HepG2 (cell line): ENCODE measurements at regions not wholly inside any gene's neighbourhood (a gene's known extent, or its start where the extent isn't known, plus 50 kb on each side); places are given as distances from the start of the nearest gene placed in this dataset.

Experiments
- ATAC-seq: fragments of 200-7000 bp; cut with Tn5 transposase; 3 replicates; pipeline ENCODE4 v1.9.1; 2020; ENCODE audit warnings: mild to moderate bottlenecking, moderate library complexity
- BruUV-seq: library from RNA; stranded (reverse); fragments of 400-500 nt; replicated peaks from 2 replicates; lab custom pipeline; 2021; lab: Mats Ljungman, UMichigan
- CTCF ChIA-PET: fragments of 300-600 bp; formaldehyde crosslinking; extraction: SDS; loops from one replicate; lab custom pipeline; 2021; ENCODE audit warnings: low total read pairs, inconsistent platforms, low intra/inter-chr PET ratio; lab: Yijun Ruan, JAX
- POLR2A ChIA-PET: fragments of 350-600 bp; sonication (Branson Sonifier 250); formaldehyde crosslinking; loops from one replicate; lab custom pipeline; 2020; ENCODE audit warnings: antibody characterized with exemption, inconsistent platforms; lab: Yijun Ruan, JAX
- DNase-seq: peaks from one replicate; pipeline ENCODE4 v3.0.0-alpha.2; 2015; ENCODE audit warnings: low spot score
- FAIRE-seq: peaks from 3 replicates; lab custom pipeline; 2011; peaks lifted over from hg19 to GRCh38; lab: Jason Lieb, UNC
- H2AFZ ChIP-seq: one replicate; pipeline ENCODE4 v1.6.1; 2011; ENCODE audit warnings: low read length, inconsistent platforms
- H3K27ac ChIP-seq: fragments of 300-600 bp; 3 replicates; pipeline ENCODE4 v1.8.0; 2011; ENCODE audit warnings: mixed run types, mild to moderate bottlenecking, mixed read lengths, low read length, inconsistent platforms; ENCODE audit not compliant: insufficient read depth; ENCODE audit errors: extremely low read length
- H3K27me3 ChIP-seq, 2 experiments: fragments of 200-600 bp in 1 of 2; 2 replicates in 1 of 2; 3 replicates in 1 of 2; pipeline versions ENCODE4 v1.6.0 to v1.8.0; 2011; ENCODE audit warnings: low read length in 2 of 2, mild to moderate bottlenecking in 2 of 2, moderate library complexity in 2 of 2, inconsistent platforms in 1 of 2; ENCODE audit not compliant: insufficient read depth in 2 of 2, control insufficient read depth in 1 of 2
- H3K36me3 ChIP-seq, 2 experiments: fragments of 200-600 bp in 1 of 2; replicated peaks in 1 of 2; 2 replicates in 1 of 2; 3 replicates in 1 of 2; pipeline versions ENCODE4 v1.5.1 to v1.8.0; 2011; ENCODE audit warnings: low read length in 2 of 2, inconsistent platforms in 1 of 2; ENCODE audit not compliant: insufficient read depth in 2 of 2, control insufficient read depth in 1 of 2
- H3K4me1 ChIP-seq: 2 replicates; pipeline ENCODE4 v1.5.1; 2012; ENCODE audit warnings: low read length, inconsistent platforms; ENCODE audit not compliant: insufficient read depth
- H3K4me2 ChIP-seq: 2 replicates; pipeline ENCODE4 v1.6.0; 2011; ENCODE audit warnings: low read depth, low read length, inconsistent platforms
- H3K4me3 ChIP-seq, 3 experiments: fragments of 200-600 bp in 1 of 3; sonication (generic), shearing (Covaris generic) in 1 of 3; replicated peaks in 1 of 3; 2 replicates each; pipeline ENCODE4 v1.5.1; 2011 to 2016; ENCODE audit warnings: low read length in 3 of 3, inconsistent platforms in 2 of 3, low read depth in 2 of 3, mild to moderate bottlenecking in 2 of 3, control low read depth in 1 of 3, mixed read lengths in 1 of 3; ENCODE audit not compliant: insufficient read depth in 1 of 3
- H3K79me2 ChIP-seq: one replicate; pipeline ENCODE4 v1.6.1; 2011; ENCODE audit warnings: low read length, inconsistent platforms; ENCODE audit not compliant: insufficient read depth
- H3K9ac ChIP-seq: 2 replicates; pipeline ENCODE4 v1.6.0; 2011; ENCODE audit warnings: mild to moderate bottlenecking, low read depth, low read length, inconsistent platforms; ENCODE audit not compliant: insufficient read depth
- H3K9me3 ChIP-seq: 2 replicates; pipeline ENCODE4 v1.5.1; 2012; ENCODE audit warnings: mild to moderate bottlenecking, low read length
- H4K20me1 ChIP-seq: 2 replicates; pipeline ENCODE4 v1.6.0; 2011; ENCODE audit warnings: inconsistent platforms, mild to moderate bottlenecking, low read length, moderate library complexity; ENCODE audit not compliant: insufficient read depth
- CAMTA2 ChIP-seq: sonication (generic); formaldehyde crosslinking; IDR thresholded peaks from 2 replicates; pipeline ENCODE4 v1.4.0; 2020; ENCODE audit warnings: mild to moderate bottlenecking, missing genetic modification reagents, borderline replicate concordance
- MTA1 ChIP-seq: sonication (generic); formaldehyde crosslinking; IDR thresholded peaks from 2 replicates; pipeline ENCODE4 v1.4.0; 2020; ENCODE audit warnings: missing genetic modification reagents, mild to moderate bottlenecking, borderline replicate concordance
- ZFP37 ChIP-seq: sonication (generic); formaldehyde crosslinking; IDR thresholded peaks from 2 replicates; pipeline ENCODE4 v1.4.0; 2020; ENCODE audit warnings: missing genetic modification reagents, borderline replicate concordance
- WGBS: methylation state at CpG from one replicate; pipeline ENCODE4 v1.1.6; 2017; ENCODE audit warnings: low lambda C conversion rate; 5-methylcytosine and 5-hydroxymethylcytosine counted together
- in situ Hi-C: cut with HindIII; loops from 2 replicates; pipeline ENCODE4 v1.10.0; 2017; ENCODE audit warnings: low pct_unique_long_range_greater_than_20kb; ENCODE audit not compliant: extremely low pct_ligation_motif_present
- intact Hi-C: fragments of 100-400 bp; cut with micrococcal nuclease; formaldehyde crosslinking; loops from one replicate; pipeline ENCODE4 v1.10.0; 2022; ENCODE audit not compliant: unreplicated experiment

DNA sequence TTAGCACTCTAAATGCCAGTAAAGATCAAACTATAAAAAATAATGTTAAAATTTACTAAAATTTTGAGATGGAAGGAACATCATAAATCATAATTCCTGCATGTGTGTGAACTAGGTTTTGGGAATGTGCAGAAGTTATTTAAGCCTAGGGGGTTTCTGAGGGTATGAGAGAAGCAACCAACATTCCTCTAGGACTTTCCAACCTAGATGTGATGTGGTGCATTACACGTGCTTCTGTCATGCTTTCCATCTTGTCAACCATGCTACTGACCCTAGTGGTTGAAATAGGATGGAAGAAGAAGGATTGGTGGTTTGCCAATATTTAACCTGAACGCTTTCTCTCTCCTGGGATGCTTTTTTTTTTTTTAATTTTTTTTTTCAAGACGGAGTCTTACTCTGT lies 209.3 kb downstream of the AEBP2 start:
- no TSS peak for BruUV-seq
- Histone ChIP-seq H3K9ac (no peak overlapping the region), H3K4me2 (no peak overlapping the region), H2AFZ (no peak overlapping the region), H3K4me3 (no peak overlapping the region), H3K27me3 (no peaks in the 10 kb centered on the region), H3K36me3 (no peaks in the 10 kb centered on the region), H3K9me3 (no peaks in the 10 kb centered on the region), H4K20me1 (no peaks in the 10 kb centered on the region), H3K79me2 (no peaks in the 10 kb centered on the region), H3K4me1 (no peaks in the 10 kb centered on the region), H3K27ac (no peak overlapping the region)
- in situ Hi-C loops: no loop called here
- DNase-seq: no peak
- ChIA-PET POLR2A (no interaction called here), CTCF (no interaction called here)
- TF ChIP-seq ZFP37 (CRISPR knock-in tag) (no peak), MTA1 (no peak)
- WGBS: 0% methylated on average over 3 of the region's 3 CpGs
- FAIRE-seq: no peak
- ATAC-seq: no peak
- intact Hi-C loops: no loop called here

GRCh38 chr12:19652386-19652785 lies 213.1 kb downstream of the AEBP2 start:
- POLR2A ChIA-PET: no interaction called here
- FAIRE-seq (no peak), DNase-seq (no peak), ATAC-seq (no peak)
- no peaks in the 10 kb centered on the region for H3K79me2 ChIP-seq
- in situ Hi-C loops: no loop called here
- BruUV-seq: no TSS peak
- no peak overlapping the region for H2AFZ ChIP-seq
- CTCF ChIA-PET: no interaction called here
- H4K20me1 ChIP-seq: no peaks in the 10 kb centered on the region
- no peak for TF ChIP-seq CAMTA2 (CRISPR knock-in tag)
- H3K9me3 ChIP-seq: no peaks in the 10 kb centered on the region
- no peak overlapping the region for H3K9ac ChIP-seq
- intact Hi-C loops: no loop called here
- H3K27me3 ChIP-seq: no peaks in the 10 kb centered on the region
- whole genome bisulfite sequencing: 1% methylated on average over 2 of the region's 2 CpGs
- H3K36me3 ChIP-seq: no peaks in the 10 kb centered on the region
- no peak overlapping the region for H3K27ac ChIP-seq
- H3K4me3 ChIP-seq: no peak overlapping the region
- no peaks in the 10 kb centered on the region for H3K4me1 ChIP-seq
- no peak overlapping the region for H3K4me2 ChIP-seq
